ENCODE measurements at regions not wholly inside any gene's neighbourhood (a gene's known extent, or its start where the extent isn't known, plus 50 kb on each side); places are given as distances from the start of the nearest gene placed in this dataset.

DNA sequence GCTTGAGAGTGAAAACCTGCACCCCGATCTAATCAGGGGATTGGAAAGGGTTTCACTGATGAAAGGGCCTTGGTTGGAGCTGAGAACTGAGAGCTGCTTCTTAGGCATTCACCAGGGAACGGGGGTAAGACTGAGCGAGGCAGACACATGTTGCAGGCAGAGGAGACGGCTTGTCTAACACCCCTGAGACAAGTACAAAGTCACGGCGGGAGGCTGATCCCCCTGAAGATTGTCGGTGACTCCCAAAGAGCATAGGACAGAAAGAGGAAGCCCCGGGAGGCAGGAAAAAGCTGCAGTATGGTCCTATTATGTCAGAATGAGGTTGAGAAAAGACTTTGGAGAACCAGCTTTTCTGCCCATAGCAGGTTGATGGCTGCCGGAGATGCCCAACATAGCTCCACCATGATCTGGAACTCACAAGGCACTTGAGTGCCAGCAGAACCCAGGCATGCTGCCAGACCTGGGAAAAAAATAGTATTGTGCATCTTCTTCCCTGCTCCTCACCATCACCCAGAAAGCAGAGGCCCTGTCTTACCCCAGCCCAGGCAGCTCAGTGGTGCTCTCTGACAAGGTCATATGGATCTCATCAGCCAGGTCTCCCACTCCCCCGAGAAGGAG is 463.9 kb upstream of the PROX1 start:
- H3K9me3 ChIP-seq = no peaks in the 10 kb centered on the region
- TF ChIP-seq POLR2A (IDR thresholded peaks at IDR 0.05) (no peak), POLR2AphosphoS5 (IDR thresholded peaks at IDR 0.05; ENCODE audit: insufficient read depth in 1 of 2, low read depth in 1 of 2) (no peak)
- TF ChIP-seq, protein P1, sequence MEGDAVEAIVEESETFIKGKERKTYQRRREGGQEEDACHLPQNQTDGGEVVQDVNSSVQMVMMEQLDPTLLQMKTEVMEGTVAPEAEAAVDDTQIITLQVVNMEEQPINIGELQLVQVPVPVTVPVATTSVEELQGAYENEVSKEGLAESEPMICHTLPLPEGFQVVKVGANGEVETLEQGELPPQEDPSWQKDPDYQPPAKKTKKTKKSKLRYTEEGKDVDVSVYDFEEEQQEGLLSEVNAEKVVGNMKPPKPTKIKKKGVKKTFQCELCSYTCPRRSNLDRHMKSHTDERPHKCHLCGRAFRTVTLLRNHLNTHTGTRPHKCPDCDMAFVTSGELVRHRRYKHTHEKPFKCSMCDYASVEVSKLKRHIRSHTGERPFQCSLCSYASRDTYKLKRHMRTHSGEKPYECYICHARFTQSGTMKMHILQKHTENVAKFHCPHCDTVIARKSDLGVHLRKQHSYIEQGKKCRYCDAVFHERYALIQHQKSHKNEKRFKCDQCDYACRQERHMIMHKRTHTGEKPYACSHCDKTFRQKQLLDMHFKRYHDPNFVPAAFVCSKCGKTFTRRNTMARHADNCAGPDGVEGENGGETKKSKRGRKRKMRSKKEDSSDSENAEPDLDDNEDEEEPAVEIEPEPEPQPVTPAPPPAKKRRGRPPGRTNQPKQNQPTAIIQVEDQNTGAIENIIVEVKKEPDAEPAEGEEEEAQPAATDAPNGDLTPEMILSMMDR (IDR thresholded peaks at IDR 0.05) = no peak
- H3K36me3 ChIP-seq = no peaks in the 10 kb centered on the region
- H3K4me1 ChIP-seq = no peaks in the 10 kb centered on the region
- intact Hi-C loops (cut with DNase I) = no loop called here
- no peak overlapping the region for H3K27ac ChIP-seq
- DNase-seq (ENCODE audit: extremely low spot score in 2 of 2) = no peak
- H3K27me3 ChIP-seq = no peaks in the 10 kb centered on the region
- no peak overlapping the region for H3K4me3 ChIP-seq

GRCh38 chr1:213526306-213526705 is 461.5 kb upstream of the PROX1 start:
- DNase-seq (ENCODE audit: extremely low spot score in 2 of 2) = no peak
- H3K4me1 ChIP-seq = no peaks in the 10 kb centered on the region
- H3K9me3 ChIP-seq = no peaks in the 10 kb centered on the region
- H3K27me3 ChIP-seq = no peaks in the 10 kb centered on the region
- H3K4me3 ChIP-seq = no peak overlapping the region
- intact Hi-C loops (cut with DNase I) = no loop called here
- H3K36me3 ChIP-seq = no peaks in the 10 kb centered on the region
- TF ChIP-seq POLR2AphosphoS5 (IDR thresholded peaks at IDR 0.05; ENCODE audit: insufficient read depth in 1 of 2, low read depth in 1 of 2) = no peak
- no peak for TF ChIP-seq POLR2A (IDR thresholded peaks at IDR 0.05)
- TF ChIP-seq, protein P1 (IDR thresholded peaks at IDR 0.05) = no peak
- no peak overlapping the region for H3K27ac ChIP-seq

DNA sequence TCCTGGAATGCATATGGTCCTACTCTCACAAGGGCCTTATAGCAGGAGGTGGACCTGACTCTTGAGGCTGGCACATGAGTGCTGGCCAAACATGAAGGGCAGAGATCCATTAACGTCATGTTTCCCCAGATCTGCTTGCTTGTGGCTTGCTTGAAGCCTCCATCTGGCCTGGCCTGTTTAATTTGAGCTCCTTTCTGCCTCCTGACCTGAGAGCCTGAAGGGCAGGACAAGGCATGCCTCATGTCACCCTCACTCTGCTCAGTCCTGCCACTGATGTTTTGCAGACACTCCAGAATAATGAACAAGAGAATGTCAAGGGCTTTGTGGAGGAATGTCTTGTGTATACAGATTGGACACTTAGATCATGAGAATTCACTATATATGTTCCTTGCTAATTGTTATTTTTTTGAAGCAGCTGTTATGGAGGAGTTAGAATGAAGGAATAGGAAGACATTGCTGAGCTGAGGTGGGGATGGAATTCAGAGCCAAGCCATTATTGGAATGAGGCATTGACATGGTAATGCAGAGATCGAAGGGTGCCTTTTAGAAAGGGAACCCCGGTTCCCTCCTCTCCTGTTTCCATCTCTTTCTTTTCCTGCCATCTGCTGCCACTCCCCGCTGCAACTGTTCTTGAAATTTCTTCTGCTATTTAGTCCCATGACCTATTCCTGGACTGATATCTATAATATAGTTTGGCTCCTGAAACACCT is 457.0 kb upstream of the PROX1 start:
- TF ChIP-seq, protein P1 (IDR thresholded peaks at IDR 0.05) = no peak
- TF ChIP-seq POLR2A (IDR thresholded peaks at IDR 0.05) = no peak
- TF ChIP-seq POLR2AphosphoS5 (IDR thresholded peaks at IDR 0.05; ENCODE audit: insufficient read depth in 1 of 2, low read depth in 1 of 2) = no peak
- DNase-seq (ENCODE audit: extremely low spot score in 2 of 2) = no peak
- Histone ChIP-seq H3K9me3 (no peaks in the 10 kb centered on the region), H3K27ac (no peak overlapping the region), H3K4me1 (no peaks in the 10 kb centered on the region), H3K4me3 (no peak overlapping the region), H3K36me3 (no peaks in the 10 kb centered on the region), H3K27me3 (no peaks in the 10 kb centered on the region)
- intact Hi-C loops (cut with DNase I) = no loop called here

DNA sequence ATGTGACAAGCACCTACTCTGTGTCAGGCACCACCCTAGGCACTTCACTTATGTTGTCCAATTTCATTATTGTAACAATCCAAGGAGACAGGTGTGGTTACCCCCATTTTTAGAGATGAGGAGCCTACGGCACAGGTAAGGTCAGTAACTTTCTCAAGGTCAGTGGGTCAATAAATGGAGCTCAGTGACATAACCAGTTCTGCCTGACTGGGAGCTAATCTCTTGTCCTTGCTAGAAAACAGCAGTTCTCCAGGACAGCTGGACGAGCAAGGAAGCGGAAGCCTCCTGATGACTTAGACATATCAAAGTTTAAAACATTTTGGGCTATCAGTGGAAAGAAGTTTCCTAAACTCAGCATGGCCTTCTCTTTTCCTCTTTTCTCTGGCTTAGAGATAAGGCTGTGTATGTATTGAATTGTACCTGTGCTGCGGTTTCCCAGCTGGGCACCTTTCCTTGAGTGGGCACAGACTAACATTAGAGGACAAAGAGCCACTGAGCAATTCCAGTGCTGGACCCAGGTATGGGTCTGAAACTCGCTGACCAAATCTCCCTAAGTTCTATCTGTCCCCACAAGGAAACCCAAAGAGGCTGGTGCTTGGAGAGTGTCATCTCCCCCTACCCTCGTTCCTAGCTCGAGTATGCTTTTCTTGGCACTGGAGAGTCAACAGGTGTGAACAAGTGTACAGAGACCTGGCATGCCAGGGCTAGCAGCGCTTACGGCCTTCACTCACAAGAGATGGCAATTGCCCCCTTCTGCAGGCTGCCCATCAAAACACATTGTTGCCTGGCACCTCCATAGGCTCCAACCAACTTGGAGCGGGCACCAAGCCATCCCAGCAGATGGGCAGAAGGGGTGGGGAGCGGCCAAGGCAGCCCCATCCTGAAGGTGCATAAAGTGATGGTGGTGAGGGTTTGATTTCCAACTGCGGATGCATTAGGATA is 456.1 kb upstream of the PROX1 start:
- TF ChIP-seq POLR2A (IDR thresholded peaks at IDR 0.05) = no peak
- no peak for TF ChIP-seq POLR2AphosphoS5 (IDR thresholded peaks at IDR 0.05; ENCODE audit: insufficient read depth in 1 of 2, low read depth in 1 of 2)
- TF ChIP-seq, protein P1 (IDR thresholded peaks at IDR 0.05) = no peak
- no peaks in the 10 kb centered on the region for H3K9me3 ChIP-seq
- no peaks in the 10 kb centered on the region for H3K4me1 ChIP-seq
- H3K27ac ChIP-seq = no peak overlapping the region
- H3K36me3 ChIP-seq = no peaks in the 10 kb centered on the region
- intact Hi-C loops (cut with DNase I) = no loop called here
- H3K4me3 ChIP-seq = no peak overlapping the region
- H3K27me3 ChIP-seq = no peaks in the 10 kb centered on the region
- DNase-seq (ENCODE audit: extremely low spot score in 2 of 2) = no peak
